Stimulated activated CD4-positive, alpha-beta T cell treated with anti-CD3 and anti-CD28 coated beads, Interleukin-4, amount 100 ng/mL, for 24 hours (primary cell): ENCODE measurements at regions not wholly inside any gene's neighbourhood (a gene's known extent, or its start where the extent isn't known, plus 50 kb on each side); places are given as distances from the start of the nearest gene placed in this dataset.

ENCODE experiments used
- DNase-seq: peaks from one replicate; pipeline ENCODE4 v3.0.0-alpha.2; 2020

DNA sequence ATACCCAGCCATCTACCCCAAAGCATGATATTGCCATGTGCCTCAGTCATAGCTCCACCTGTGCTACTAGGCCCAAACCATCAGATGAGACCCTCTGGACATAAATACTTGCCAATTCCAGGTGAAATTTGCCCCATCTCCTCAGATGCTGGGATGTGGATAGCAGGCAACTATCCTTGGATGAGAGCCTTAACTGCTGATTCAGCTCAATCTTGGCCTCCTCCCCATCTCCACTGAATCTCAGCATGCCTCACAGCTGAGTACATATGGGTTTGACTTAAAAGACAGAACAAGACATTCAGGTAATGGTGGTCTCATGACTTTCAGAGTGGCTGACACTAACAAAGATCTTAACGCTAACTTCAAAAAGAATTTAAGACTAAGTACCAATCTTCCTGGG, 50.8 kb upstream of the KLHL13 start:
- no peak for DNase-seq

DNA sequence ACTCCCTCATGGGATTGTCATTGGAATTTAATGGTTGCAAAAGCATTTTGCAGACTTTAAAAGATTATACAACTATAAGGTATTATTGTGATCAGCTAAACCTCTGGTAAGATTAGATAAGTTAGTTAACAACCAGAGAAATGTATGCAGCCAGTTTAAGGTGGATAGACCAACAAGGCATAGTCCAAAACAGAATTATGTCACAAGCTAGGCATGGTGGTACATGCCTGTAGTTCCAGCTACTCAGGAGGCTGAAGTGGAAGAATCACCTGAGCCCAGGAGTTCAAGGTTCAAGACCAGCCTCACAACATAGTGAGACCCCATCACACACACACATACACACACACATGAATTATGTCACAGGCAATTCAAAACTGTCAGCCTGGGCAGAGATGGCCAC, 54.7 kb upstream of the KLHL13 start:
- no peak for DNase-seq

DNA sequence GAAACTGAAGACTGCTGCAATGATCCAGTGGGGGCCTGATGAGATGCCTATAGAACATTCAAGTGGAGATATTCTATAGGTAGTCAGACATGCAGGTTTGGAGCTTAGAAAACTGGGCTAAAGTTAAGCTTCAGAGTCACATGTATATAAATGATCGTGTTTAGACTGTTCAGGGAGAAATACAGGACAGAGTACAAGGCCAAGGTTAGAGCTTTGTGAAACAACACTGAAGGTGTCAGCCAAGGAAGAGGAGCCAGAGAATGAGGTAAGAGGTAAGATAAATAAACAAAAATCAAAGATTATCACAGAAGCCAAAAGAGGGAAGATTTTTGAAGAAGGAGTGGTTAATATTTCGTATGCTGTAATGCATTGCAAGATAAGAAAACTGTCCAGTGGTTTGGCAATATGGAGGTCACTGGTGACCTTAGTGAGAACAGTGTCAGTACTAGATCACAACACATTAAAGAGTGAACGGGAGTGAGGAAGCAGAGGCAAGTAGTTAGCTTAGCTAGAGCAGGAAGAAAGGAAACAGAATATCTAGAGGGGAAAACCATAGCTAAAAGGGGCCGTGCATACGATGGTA, 58.0 kb upstream of the KLHL13 start:
- DNase-seq: no peak

DNA sequence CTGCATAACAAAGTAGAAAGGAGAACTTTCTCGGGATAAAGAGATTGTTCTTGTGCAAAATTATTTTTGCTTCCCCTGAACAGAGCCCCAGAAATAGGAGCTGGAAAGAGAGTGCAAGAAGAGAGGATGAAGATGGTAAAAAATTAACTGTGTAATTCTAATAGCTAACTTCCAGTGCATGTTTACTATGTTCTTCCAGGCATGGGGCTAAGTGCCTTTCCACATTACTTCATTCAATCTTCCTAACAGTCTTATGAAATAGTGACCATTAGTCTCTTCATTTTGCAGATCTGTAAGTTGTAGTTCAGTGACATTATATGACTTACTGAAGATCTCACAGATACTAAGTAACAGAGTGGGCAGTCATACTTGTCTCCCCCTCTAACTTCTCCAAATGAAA, 61.1 kb upstream of the KLHL13 start:
- DNase-seq: no peak

DNA sequence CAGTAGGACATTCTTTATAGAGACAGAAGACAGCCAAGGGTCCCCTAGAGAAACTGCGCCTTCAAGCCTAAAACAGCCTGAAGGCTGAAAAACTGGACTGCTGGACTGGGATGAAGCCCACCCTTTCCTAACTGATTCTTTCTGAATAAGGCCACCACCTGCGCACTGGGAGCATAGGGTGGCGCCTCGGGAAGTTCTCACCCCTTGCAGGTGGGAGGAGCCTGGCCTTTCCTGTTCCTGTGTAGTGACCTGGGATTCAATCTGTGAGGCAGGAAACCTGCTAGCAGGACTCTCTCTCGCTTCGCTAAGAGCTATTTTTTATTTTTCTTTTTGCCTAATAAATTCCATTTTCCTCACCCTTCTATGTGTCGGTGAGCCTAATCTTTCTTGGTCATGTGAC, 61.8 kb upstream of the KLHL13 start:
- DNase-seq: no peak

DNA sequence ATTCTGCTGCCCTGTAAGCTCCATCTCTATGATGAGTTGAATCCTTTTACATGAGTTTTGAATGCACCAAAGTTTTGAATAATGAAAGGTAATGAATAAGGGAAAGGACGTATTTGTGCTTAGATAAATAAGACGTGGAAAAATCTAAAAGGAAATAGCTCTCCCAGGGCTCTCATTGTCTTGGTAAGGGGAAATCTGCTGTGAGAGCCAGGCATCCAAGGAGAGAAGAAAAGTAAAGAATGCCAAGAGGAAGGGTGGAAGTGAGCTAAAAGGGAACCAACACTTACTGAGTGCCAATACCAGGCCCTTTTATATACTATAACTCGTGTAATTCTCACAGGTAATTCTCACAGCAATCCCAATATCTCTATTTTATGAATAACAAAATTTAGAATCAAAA, 62.6 kb upstream of the KLHL13 start:
- DNase-seq: no peak

DNA sequence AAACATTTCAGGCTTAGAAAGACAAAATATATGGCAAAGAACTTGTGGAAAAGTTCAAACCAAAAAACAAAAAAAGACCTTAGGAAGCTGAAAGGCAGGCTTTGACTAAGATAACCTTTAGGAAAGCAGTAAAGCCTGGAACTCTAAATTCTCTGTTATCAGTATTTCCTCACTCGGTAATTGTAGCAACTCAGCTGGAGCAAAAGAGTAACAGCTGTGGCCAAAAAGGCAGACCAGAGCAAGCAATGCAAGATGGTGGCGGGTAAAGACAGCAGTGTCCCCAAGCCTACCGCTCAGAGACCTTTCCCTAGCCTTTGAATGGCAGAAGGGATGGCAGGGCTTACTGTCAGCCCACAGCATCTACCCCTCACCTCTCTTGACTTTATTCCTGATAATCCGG, 63.1 kb upstream of the KLHL13 start:
- DNase-seq: no peak

DNA sequence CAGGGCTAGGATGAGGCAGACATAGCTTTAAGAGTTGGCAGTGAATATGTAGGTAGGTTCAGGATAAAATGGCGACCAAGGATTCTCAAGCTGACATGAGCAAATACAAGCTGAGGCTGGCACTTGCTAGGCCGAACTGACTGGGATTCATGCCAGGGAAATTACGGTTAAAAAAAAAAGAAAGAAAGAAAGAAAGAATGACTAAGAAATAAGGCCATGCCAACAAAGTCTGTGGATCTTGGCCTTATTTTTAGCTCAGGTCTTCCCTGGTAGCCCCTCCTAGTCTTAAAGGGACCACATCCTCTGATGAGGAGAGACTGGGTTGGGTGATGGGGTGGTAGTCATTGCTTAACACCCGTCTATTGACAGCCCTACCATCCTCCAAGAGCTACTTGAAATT, 64.4 kb upstream of the KLHL13 start:
- no peak for DNase-seq

DNA sequence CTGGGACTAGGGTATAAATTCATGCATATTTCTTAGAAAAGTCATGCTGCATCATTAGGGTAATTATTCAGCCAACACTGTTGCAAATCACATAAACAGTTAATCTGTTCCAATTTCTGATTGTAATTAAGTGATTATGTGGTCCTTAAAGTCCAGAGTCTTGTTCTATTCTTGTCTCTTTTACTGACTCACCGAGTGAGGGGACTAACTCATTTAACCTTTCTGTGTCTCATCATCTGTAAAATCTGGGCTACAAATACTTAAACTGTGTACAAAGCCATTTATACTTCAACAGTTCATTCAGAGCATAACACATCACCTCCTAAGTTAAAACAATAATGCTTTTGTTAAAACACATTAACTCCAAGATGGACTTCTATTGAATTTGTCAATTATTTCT, 65.4 kb upstream of the KLHL13 start:
- DNase-seq: no peak

DNA sequence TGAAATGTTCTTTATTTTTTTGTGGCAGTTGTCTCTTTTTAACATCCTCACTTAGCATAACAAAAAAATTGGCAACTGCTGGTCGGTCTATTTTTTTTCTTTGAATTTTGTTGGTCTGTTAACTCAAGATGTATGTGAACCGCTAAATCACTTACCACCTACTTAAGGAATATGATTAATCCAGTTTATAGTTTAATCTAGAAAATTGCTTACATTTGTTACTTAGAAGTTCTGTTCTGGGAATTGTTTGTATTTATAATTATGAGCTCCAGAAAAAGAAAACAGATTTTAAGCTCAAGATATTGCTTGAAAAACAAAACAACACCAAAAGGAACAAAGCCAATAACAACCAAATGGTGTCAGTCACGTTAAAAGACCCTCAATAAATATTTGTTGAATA, 66.1 kb upstream of the KLHL13 start:
- no peak for DNase-seq

DNA sequence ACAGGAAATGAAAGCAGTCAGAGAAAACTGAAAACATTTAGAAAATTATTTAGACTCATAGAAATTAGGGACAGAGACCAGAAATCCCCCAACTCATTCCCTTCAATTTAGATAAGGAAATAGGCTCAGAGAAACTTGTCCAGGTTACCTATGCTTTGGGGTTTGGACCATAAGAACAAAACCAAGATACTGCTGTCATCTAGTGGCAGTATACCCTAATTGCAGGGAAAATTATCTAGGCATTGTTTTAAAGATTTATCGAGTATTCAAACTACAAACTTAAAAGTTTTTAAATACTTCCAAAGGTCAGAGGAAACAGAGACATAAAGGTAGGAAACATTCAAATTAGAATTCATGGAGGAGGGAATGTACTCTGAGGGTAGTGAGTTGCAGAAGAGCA, 67.0 kb upstream of the KLHL13 start:
- DNase-seq: no peak

DNA sequence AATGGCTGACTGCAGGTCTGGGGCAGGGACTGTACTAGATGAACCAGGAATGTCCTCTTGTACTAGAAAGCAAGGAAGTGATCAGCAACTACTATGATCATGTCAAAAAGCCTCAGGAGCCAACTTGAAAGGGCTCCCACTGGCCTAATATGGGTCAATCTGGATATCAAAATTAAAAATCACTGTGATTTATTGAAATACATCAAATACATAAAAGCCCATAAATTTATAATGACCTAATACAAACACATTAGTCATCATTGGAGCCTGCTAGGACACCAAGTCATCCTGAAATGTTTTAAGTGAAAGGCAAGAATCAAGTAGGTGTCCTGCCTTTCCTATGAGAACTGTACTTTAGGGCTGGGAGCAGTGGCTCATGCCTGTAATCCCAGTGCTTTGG, 70.5 kb upstream of the KLHL13 start:
- no peak for DNase-seq

DNA sequence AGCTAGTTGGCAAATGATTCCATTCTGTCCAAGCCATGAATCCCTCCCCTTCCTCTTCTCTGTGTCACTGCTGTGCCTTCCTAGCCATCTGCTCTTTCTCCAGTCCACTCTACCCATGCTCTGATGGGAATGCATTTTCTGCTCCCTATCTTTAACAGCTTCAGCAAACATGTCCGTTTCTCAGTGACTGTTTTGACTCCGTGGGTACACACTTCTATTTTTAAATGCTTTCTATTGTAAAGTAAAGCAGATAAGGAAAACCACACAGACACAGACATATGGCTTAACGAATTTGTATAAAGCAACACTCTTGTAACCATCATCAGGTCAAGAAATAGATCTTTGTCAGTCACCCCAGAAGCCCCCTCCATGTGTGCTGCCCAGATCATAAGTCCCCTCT, 72.4 kb upstream of the KLHL13 start:
- no peak for DNase-seq

DNA sequence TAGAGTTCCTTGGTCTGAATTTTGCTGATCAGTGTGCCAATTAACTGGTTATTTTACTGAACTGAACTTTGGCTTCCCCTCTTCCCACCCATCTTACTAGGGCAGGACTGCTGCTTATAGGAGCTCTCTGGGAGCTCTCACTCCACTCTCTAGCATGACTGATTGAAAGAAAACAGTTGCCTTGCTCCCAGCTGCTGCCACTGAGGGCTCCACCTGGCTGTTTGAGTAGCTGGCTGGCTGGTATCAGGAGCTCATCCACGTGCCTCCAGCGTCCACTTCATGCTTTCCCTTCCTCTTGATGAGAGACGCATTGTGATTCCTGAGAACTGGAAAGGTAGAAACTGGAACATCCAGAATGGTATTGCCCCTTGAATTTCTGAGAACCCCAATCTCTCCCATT, 73.0 kb upstream of the KLHL13 start:
- DNase-seq: no peak

DNA sequence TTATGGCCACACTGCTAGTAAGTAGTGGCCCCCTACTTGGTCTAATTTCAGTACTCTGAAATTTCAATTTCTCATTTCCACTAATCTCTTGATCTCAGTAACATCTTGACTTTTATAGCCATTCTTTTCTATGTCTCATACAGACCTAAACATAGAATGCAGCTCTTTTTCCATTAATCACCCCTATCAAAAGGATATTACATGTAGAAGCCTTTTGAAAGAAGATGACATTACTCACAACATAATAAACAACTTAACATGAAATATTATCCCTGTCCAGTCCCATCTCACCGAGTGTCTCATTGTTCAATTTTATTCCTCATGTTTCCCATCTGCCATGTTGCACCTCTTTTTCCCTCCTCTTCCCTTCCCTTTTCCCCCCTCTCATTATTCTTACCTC, 81.1 kb upstream of the KLHL13 start:
- no peak for DNase-seq

DNA sequence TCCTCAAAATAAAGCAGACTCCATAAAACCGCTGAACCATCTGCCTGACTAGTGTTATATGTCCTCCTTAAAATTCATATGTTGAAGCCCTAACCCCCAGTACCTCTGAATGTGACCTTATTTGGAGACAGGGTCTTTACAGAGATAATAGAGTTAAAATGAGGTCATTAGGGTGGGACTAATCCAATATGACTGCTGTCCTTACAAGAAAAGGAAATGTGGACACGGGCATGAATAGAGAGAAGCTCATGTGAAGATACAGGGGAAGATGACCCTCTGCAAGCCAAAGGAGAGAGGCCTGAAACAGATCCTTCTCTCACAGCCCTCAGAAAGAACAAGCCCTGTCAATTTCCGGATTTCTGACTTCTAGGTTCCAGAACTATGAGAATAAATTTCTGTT, 82.0 kb upstream of the KLHL13 start:
- no peak for DNase-seq

DNA sequence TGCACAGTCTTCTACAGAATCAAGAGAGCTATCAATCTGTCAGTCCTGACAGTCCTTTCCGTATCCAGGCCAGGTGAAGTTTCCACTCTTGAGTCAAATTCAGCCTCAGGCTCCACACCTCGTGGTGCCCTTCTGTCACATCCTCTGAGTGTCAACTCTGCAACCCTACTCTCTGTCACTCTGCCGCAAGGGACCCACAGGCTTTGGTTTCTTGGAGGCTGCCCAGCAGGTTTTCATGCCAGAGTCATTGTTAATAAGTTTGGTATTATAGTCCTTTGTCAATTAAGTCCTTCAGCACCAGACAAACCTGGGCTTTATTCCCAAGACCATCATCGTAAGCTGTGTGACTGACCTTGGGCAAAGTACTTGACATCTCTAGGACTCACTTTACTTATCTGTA, 83.4 kb upstream of the KLHL13 start:
- no peak for DNase-seq

DNA sequence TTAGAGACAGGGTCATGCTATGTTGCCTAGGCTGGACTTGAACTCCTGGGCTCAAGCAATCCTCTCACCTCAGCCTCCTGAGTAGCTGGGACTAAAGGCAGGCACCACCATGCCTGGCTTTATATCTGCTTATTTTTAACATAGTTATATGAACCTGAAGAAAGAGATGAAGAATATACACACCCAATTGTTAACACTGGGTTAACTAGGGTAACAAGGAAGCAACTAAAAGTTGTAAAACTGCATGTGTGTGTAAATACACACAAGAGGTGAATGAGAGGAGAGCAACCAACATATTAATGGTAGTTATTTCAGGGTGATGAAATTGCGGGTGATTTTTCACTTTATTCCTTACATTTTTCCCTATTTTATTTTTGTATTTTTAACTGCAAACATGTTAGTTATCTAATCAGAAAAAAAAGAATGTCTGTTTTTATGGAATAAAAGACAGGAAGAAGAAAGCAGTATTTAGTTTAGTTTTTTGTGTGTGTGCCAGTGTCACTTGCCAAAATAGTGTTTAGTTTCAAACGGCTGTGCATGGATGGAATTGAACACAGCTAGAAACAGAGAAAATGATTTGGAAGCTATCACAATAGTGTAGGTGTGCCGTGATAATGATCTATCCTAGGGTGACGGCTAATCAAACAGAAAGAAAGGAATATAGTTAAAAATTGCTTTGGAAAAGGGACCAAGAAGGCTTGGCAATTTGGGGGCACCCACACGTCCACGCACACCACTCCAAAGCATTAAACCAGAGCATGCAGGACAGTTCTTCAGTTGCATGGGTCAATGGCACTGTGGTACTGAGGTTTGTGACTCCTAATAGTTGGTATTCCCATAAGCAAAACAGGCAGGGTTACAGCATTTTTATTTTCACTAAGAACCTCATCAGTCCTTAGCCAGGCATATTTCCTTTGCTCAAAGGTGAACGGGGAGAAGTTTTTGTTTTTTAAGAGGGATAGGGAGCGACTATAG, 89.1 kb upstream of the KLHL13 start:
- DNase-seq: no peak

DNA sequence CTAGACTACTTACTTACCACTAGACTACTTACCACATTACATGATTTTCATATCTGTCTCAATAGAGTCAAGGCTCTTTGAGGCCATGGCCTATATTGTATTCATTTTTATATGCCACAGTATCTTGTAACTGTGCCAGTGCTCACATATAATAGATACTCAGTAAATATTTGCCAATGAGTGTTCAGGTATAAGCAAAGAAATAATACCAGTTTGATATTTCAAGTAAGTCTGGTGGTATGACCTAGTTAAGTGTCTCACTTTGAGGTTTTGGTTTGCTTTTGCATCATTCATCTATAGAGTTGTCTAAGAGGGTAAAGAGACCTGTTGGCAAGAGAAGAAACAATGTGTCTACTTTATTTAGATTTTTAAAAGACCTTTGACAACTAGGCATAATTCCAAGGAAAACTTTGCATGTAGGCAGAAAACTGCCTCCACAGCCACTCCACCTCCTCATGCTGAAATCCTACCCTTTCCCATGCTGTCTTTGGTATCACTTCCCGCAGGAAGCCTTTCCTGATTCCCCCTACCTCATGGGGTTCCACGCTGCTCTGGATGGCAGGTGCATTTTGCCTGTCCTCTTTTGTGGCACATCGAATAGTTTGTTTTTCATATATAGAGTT, 91.3 kb upstream of the KLHL13 start:
- DNase-seq: no peak

DNA sequence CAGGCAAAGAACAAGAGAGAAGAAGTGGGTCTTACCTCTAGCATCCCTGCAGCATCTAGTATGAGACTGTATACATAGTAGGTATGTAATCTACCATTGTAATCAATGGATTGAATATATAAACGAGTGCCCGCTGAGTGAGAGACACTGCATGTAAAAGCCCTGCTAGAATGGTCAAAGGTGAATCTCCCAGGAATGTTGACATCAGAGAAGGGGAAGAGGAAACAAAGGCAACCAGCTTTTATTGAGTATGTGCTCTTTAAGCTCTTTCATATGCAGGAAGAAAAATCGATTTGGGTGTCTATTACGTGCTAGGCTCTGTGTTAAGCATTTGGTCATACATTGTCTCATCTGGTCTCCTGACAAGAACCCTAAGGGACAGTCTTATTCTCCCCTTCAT, 91.9 kb upstream of the KLHL13 start:
- DNase-seq: no peak

DNA sequence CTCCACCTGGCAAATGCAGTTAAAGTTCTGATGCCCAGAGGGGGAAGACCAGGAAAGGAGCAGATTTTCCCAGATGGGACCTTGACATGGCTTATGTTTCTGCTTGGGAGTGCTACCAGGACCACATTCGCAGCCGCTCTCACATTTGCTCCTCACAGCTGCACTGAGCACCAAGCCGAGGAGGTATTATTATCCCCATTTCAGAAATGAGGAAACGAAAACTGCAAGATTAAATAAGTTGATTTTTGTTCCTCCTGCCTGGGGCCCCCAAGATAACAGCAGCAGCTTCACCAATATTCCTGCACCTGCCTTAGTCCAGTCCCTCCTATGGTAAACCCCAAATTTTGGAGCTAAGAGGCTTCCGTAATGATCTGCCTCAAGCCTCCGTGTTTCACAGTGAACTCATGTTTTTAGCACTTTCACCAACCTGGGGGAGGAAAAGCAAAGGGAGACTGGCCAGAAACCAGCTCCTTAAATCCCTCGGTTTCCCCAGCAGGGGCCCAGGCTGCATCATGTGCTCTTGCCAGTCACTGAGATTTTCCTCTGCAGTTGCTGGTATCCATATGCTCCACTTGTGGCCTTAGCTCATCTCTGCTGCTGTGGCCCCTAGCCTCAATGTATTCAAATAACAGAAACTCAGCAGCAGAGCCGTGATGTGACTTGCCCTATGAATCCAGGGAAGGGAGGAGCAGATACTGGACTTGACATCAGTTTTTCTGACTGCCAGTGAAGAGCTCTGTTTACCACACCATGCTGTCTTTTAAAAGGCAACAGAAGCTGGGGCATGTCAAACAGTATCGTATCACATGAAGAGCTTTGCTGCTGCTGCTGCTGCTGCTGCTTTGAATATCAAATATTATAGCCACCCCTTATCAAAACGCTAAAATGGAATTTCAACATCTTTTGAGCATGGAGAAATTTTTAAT, 95.5 kb upstream of the KLHL13 start:
- no peak for DNase-seq

DNA sequence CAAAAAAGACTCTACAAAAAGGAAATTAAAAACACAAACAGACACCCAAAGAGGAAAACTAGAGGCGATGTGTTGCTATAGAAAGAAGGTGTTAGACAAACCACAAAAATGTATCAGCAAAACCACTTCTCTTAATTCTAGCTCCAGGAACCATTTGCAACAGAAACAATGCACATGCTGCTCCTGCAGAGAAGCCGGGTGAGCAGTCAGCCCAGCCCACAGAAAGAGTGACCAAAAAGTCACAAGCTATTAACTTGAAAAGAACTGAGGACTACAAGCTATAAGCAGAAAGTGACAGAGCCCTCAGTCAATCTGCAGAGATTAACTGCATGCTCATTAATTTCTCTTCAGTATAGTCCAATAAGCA, 96.2 kb upstream of the KLHL13 start:
- no peak for DNase-seq

DNA sequence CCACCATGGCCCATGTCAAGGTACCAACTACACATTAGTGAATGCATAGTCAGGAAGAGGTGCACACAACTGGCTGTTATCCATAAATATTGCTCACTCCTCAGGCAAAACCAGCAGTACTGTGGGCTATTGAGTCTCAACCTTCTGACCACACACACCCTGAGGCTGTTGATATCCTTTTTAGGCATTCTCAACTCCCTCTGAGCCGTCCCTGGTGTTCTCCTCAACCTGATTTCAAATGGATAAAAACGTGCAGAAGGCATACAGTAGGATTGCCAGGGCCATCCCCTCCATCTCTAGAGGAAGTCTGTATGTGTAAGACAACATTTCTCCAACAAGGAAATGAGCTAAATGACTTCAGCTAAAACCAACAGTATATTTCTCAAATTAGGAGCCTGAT, 98.7 kb upstream of the KLHL13 start:
- DNase-seq: no peak
